GM12864 (cell line): ENCODE measurements at regions not wholly inside any gene's neighbourhood (a gene's known extent, or its start where the extent isn't known, plus 50 kb on each side); places are given as distances from the start of the nearest gene placed in this dataset.

ENCODE experiments used
- DNase-seq: peaks from one replicate; pipeline ENCODE4 v3.0.0-alpha.2; 2011; ENCODE audit warnings: low read depth
- H3K4me3 ChIP-seq: 2 replicates; pipeline ENCODE4 v1.5.1; 2011; ENCODE audit warnings: mild to moderate bottlenecking, low read depth, low read length, control low read depth
- TF ChIP-seq, protein P1 (sequence below): IDR thresholded peaks from 2 replicates; pipeline ENCODE4 v1.5.1; 2011; ENCODE audit warnings: low read depth, mild to moderate bottlenecking, moderate library complexity, low read length, control low read depth, inconsistent platforms; ENCODE audit errors: missing control alignments

- DNase-seq: no peak
- H3K4me3 ChIP-seq: no peak overlapping the region
- TF ChIP-seq, protein P1, sequence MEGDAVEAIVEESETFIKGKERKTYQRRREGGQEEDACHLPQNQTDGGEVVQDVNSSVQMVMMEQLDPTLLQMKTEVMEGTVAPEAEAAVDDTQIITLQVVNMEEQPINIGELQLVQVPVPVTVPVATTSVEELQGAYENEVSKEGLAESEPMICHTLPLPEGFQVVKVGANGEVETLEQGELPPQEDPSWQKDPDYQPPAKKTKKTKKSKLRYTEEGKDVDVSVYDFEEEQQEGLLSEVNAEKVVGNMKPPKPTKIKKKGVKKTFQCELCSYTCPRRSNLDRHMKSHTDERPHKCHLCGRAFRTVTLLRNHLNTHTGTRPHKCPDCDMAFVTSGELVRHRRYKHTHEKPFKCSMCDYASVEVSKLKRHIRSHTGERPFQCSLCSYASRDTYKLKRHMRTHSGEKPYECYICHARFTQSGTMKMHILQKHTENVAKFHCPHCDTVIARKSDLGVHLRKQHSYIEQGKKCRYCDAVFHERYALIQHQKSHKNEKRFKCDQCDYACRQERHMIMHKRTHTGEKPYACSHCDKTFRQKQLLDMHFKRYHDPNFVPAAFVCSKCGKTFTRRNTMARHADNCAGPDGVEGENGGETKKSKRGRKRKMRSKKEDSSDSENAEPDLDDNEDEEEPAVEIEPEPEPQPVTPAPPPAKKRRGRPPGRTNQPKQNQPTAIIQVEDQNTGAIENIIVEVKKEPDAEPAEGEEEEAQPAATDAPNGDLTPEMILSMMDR: no peak
Measured at GRCh38 chr6:14719270-14719669, 526.6 kb upstream of the JARID2 start.

DNA sequence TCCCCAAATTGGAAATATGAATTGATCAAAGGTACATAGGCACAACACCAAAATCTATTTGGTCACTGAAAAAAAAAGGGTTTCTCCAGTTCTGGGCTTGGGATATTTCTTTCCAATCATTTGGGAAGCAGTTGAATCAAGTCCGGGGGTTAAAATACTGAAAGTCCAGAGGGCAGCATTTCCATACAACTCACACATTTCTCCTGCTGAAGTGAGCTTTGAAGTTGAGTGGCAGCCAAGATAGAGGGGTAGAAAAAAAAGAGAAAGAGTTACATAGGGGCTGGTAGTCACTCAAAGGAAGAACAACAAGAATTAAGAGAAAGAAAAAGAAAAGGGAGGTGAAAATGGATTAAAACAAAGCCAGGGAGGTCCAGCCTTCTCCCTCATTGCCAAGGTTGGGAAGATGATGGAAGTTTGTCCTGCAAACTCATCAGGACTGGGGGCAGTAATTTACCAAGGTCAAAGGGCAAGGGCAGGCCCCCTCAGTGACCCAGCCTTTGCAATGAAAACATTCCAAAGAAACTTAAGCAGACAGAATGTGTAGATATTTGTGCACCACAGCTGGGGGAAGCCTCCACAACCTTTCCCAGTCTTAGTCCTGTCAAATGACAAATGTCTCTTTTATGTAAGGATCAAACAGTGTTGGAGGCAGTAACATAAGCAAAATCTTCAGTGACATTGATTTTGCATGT, 525.3 kb upstream of the JARID2 start:
- TF ChIP-seq, protein P1: no peak
- no peak for DNase-seq
- H3K4me3 ChIP-seq: no peak overlapping the region

DNA sequence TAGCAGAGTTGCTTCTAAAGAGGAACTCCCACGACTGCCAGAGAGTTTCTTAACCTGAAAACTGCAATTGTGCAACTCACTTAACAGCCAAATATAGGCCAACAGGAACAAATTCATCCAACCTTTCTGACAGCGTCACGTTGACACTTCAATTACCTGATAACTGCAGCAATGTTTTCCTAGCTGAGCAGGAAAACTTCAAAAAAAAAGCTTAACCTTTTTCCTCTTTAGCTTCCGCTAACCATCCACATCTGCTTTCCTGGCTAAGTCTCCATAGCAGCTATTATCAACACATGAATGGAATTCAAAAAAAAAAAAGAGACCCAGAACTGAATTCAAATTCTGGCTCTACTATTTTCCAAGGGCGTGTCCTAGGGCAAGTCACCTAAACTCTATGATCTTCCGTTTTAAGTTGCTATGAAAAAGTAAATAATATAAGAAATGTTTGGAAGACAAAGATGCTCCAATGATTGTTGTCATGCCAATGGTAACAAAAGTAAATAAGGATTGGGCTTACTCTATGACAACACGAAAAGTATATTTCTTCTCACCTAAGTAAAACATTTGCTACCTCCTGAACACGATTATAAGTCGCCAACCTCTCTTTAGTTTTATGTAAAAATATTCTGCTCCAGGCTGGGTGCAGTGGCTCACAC, 524.6 kb upstream of the JARID2 start:
- no peak overlapping the region for H3K4me3 ChIP-seq
- DNase-seq: no peak
- TF ChIP-seq, protein P1: no peak

- DNase-seq: no peak
- TF ChIP-seq, protein P1: no peak
- H3K4me3 ChIP-seq: no peak overlapping the region
Measured at GRCh38 chr6:14722001-14722562, 523.8 kb upstream of the JARID2 start.

DNA sequence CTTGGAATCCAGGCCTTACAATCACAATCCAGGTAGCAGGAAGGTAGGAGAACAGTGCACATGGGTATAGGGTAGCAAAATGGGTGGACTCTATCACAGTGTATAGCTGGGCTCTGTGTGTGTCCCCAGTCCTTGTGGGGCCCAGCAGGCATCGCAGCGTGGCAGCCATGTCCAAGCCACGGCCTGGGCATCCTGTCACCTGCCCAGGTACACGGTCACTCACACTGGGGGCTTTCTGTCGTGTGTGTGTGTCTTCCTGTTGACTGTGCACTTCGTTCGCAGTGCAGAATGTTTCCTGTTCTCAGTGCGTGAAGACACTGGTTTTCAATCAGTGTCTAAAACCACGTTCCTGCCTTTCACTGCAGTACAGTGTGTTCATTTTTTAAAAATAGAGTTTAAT, 523.2 kb upstream of the JARID2 start:
- DNase-seq: no peak
- H3K4me3 ChIP-seq: no peak overlapping the region
- TF ChIP-seq, protein P1: no peak

DNA sequence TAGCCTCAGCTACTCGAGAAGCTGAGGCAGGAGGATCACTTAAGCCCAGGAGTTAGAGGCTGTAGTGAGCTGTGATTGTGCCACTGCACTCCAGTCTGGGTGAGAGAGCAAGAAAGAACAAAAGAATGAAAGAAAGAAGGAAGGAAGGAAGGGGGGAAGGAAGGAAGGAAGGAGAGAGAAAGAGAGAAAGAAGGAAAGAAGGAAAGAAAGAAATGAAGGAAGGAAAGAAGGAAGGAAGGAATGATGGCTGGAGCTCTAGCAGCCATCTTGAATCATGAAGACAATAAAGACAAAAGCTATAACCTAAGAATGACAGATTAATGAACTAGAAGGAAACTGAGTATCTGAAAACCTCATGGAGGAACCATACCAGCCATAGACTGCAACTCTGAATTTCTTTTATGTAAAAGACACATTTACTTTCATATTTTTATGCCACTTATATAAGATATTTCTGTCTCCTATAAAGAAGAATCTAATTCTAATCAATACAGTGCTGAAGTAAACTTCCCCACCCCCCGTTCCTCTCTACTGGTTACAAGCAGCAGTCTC, 522.3 kb upstream of the JARID2 start:
- DNase-seq: no peak
- TF ChIP-seq, protein P1: no peak
- no peak overlapping the region for H3K4me3 ChIP-seq
